NCI-H446 treated with DMSO at 0.1 percent for 48 hours (cell line): ENCODE measurements at regions not wholly inside any gene's neighbourhood (a gene's known extent, or its start where the extent isn't known, plus 50 kb on each side); places are given as distances from the start of the nearest gene placed in this dataset.

Experiments
- DNase-seq: peaks from one replicate; lab custom pipeline; 2025; lab: John Stamatoyannopoulos, UW

DNA sequence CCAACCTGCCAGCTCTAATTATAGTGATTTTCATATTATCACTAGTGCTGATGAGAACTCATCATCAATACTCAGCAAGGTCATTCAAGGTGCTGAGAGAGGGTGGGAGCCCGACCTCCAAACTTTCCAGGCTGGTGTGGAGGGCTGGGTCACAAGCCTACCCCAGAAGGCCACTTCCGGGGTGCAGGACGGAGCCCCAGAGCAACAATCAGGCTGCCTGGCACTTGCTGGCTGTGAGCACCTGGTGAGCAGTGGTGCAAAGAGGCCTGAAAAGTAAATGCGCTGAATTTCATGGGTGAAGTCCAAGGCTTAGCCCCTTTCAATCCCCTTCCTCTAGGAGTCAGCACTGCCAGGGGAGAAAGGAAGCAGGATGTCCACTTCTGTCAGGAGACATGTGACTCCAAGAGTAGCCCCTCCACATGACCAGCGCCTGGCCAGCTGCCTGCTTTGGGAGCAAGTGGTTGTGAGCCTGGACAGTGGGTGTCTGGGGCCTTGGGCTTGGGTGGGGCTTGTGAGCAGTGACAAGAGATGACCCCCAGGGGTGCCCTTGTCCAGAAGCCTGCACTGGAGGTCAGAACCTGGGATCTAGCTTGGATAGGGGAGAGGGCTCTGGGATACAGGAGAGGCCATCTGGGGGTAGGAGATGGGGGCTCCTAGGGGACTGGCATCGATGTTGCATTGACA, 165.0 kb upstream of the TLE3 start:
- no peak for DNase-seq

DNA sequence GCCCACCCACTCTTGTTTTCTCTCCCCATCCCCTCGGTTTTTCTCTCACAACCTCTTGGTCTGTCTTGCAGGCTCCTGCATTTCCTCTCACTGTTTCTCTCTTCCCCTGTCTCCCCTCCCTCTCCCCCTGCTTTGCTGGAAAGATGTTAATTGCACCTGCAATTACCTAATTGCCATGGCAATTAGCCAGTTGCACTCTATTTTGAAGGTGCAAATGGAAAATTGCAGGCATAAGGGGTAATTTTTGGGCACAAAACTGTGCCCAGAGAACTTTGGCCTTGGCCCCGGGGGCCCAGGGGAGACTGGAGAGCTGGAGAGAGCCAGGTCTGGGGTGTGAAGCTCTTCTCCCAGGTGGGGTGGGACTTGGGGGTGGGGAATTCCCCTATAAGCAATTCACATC, 164.5 kb upstream of the TLE3 start:
- no peak for DNase-seq

- DNase-seq = no peak
Measured at GRCh38 chr15:70261083-70261482, 163.4 kb upstream of the TLE3 start.

- DNase-seq = no peak
Measured at GRCh38 chr15:70260580-70260979, 162.9 kb upstream of the TLE3 start.

- DNase-seq = no peak
Measured at GRCh38 chr15:70259640-70260508, 162.2 kb upstream of the TLE3 start.

DNA sequence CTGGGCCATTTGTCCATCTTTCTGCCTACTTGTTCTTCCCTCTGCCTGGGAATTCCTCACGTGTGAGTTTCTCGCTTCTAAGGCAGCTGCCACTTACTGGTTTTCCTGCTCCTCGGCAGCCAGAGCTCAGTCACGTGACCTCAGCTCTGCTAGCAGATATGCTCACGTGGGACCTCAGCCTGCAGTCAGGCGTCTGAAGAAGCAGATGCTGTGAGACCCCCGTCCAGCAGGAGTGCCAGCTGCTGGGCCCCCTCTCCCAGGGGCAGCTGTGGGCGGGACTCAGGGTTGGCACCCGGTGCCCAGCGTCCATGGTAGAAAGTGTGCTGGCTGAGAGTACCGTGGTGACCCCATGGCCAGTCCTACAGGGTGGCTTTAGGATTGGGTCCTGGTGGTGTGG, 161.3 kb upstream of the TLE3 start:
- no peak for DNase-seq

DNA sequence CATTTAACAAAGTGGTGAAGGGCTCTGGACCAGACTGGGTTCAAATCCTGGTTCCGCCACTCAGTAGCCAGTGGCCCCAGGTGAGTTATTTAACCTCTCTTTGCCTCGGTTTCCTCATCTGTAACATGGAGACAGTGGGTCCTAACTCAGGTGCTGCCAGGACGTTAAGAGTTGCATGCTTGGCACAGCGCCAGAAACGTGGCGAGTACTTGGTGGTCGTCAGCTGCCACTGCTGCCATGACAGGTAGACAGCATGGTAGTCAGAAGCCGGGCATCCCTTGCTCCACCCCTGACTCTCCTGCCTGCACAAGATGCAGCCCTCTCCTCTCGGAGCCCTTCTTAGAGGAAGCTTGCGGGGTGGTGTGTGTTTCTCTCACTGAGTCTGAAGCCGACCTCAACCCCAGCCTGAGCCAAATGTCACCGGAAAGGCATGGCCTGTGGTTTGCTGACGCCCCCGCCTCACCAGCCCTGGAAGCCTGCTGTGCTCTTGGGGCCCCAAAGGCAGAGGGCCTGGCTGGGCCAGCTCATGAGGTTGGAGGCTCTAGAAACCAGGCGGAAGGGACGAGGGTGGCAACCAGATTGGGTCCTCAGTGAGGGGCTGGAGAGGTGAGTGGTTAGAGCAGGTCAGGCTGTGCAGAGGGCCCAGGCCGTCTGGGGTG, 160.8 kb upstream of the TLE3 start:
- DNase-seq = no peak

DNA sequence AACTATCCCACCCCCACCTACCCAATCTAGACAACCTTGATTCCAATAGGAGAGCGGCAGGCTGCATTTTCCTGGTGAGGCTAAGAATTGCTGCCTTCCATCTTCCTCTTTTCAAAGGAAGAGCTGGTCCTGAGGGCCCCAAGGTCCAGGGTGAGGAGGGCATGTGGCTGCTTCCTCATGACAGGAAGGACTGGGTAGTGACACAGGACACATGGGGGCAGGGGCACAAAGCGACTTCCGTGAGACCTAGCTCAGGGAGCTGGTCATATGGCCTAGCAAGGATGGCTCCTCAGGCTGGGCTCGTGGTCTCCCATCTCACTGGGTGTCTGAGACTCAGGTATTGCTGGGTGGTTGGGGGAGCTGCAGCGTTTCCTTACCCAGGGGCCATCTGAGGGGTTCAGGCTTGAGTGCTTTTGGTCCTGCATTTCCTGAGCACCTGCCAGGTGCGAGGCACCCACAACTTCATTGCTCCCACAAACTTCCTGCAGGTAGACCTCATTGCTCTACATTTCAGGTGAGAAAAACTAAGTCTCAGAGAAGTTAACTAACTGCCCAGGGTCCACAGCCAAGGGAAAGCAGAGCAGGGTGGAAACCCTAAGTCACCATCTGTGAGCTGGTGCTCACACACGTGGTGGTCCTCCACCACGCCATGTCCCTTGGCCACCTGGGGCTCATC, 160.0 kb upstream of the TLE3 start:
- no peak for DNase-seq

GRCh38 chr15:70257047-70257446, 159.3 kb upstream of the TLE3 start:
- DNase-seq = no peak

DNA sequence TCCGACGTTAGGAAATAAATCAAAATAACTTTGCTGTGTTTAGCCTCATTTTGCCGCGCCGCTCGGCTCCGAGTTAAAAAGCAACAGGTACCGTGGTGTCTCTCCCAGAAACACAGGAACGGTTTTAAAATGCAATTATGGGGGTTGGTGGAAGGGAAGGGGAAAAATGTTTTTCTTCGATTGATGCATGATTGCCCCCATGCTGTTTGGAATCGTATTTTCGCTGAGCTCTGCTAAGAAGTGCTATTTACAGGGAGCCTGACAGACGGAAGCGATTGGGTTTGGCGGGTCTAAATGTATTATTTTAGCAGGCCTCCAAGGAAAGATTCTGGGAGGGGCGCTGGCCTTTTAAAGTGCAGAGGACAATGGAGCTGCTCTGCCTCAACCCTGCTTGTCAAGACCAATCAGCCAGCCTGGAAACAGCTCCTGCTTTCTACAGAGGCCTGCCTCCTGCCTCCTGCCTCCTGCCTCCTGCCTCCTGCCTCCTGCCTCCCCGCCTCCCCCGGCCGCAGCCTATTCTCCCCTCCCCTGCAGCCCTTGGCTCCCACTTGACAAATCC, 156.7 kb upstream of the TLE3 start:
- DNase-seq = no peak

GRCh38 chr15:70253461-70254156, 155.9 kb upstream of the TLE3 start:
- DNase-seq = no peak

DNA sequence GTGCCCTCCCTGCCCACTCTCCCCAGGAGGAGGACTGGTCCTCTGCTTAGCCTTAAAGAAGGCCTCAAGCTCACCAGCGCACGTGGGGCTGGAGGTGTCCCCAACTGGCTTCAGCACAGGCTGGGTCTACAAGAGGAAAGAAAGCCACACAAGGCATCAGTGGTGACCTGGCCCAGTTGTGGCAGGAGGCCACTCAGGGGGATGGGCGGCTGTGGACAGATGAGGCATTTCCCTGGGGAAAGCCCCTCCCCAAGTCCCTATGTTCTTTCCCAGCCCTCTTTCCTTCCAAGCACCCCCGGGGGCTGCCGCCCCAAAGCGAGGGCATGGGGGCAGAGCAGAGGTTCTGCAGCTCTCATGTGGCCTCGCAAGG, 155.2 kb upstream of the TLE3 start:
- DNase-seq = no peak

DNA sequence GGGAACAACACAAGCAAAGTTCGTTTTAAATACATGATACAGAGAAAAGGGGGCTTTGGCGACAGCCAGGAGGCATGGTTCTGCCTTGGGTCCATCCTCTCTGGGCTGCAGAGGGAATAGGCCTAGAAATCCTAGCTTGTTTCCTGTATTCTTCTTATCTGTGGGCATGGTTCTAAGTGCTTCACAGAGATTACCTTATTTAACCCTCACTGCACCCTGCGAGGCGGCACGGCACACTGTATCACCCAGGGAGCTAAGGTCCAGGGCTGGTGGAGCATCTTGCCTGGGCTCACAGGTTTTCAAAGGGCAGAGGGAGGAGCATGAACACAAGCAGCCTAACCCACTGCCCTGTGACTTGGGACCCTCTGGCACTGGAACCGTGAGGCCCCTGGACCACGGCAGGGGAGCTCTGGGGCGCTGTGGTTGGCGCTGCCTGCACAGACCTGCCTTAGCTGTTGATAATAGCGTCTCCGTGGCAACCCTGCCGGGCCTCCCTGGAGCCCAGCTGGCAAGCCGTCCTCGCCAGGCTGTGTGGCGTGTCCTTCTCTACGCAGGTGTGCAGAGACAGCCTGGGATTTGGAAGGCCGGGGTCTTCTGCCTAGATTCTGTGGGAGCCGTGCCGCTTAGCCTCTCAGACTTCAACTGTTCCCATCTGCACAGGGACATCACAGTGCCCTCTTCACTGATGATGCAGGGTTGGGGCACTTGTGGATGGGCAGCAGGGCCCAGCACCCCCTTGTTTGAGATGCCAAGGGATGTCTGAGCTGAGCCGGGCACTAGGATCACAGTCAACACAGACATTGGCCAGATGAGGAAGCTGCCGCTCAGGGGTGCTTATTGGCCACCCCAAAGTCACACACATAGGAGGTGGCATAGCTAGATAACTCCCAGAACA, 154.6 kb upstream of the TLE3 start:
- no peak for DNase-seq

DNA sequence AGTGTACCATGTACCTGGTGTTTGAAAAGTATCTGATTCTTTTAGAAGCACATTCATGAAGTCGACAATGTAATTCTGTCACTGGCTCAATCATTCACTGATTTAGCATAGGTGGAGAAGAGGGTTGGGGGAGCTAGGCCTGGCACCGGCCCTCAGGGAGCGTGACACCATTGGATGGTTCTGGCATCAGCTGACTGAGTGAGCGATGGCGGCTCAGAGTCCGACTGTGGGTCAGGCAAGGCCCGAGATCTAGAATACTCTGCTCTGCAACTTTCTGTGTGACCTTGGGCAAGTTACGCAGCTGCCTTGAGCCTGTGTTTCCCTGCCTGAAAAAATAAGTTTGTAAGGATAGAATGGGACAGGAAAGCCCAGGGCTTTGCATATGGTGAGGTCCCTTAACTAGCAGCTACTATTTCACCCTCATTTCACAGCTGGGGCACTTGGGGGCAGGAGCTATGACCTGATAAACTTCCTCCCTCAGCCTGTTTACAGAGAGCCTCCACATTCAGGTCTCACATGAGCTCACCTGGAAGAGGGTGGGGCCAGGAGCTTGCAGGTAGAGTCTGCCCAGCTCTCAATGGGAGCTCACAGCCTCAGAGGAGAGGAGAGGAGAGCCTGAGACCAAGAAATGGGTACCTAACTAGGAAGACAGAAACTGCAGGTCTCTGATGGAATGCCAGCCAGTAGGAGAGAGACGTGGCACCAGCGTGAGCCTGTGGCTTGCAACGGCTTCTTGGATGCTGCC, 153.7 kb upstream of the TLE3 start:
- no peak for DNase-seq

GRCh38 chr15:70250208-70251201, 152.8 kb upstream of the TLE3 start:
- DNase-seq = no peak

DNA sequence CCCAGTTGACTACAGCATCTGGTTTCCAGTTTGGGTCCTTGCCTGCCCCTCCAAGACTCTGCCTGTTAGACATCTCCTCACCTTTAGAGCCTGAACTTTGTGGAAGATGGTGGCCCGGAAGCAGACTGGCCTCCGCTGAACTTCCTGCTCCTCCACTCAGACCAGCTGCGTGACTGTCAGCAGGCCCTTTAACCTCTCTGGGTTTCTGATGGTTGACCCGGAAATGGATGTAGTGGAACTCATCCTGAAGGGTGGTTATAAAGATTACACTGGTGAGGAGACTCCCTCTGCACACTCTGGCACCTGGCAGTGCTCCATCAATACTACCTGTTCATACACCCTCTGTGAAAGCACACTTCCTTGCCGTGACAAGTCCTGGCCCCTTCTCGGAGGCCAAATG, 151.9 kb upstream of the TLE3 start:
- no peak for DNase-seq

DNA sequence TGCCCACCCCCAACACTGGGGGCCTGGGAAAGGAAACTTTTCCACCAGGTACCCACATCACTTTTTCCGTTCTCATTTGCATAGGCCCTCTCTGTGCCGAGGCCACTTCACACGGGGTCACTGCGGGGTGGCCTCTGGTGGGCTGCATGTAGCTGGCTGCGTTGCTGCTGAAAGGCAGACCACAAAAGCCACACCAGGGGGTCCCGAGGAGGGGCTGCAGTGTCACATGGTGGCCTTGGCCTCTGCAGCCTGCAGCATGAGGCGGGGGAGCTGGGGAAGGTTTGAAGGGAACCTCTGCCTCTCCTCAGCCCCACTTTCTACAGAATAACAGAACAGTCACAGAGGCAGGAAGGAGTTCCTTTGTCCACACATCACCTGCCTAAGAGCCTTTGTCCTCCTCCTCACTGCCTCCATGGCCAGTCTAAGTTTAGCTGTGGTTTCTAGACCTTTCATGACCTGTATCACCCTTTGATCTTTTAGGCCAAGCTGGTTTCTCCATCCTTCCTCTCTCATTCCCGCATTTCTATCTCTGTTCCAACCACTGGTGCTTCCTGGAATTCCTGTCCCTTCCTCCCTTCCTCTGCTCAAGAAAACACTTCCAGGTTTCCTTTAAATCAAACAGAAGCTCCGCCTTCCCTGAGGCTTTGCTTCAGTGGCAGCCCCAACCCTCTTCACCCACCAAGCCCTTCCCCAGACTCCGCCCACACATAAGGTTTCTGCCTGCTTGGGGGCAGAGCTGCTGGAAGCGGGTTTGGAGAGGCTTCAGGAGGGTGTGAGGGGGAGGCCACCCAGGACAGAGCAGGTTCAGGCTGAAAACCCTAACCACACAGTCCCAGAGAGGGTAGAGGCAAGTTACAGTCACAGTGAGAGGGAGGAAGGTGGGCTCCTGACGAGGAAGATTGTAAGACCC, 150.7 kb upstream of the TLE3 start:
- DNase-seq = no peak

- no peak for DNase-seq
Measured at GRCh38 chr15:70247281-70247680, 149.6 kb upstream of the TLE3 start.
